Thymus (tissue), 11 donors: ENCODE measurements at regions not wholly inside any gene's neighbourhood (a gene's known extent, or its start where the extent isn't known, plus 50 kb on each side); places are given as distances from the start of the nearest gene placed in this dataset.

ENCODE experiments used
- DNase-seq, 9 donors: peaks; one replicate each; pipeline ENCODE4 v3.0.0-alpha.2; 2013; ENCODE audit warnings: low spot score in 9 of 9, low read depth in 6 of 9, missing footprints in 1 of 9
- H3K27ac ChIP-seq, 2 donors: one replicate each; pipeline ENCODE4 v1.5.1; 2013; ENCODE audit warnings: control low read depth in 1 of 2, low read depth in 1 of 2, low read length in 1 of 2, mild to moderate bottlenecking in 1 of 2, moderate library complexity in 1 of 2
- H3K27me3 ChIP-seq, 2 donors: one replicate each; pipeline ENCODE4 v1.5.1; 2013; ENCODE audit warnings: low read length in 1 of 2; ENCODE audit not compliant: control insufficient read depth in 2 of 2, insufficient read depth in 1 of 2
- H3K36me3 ChIP-seq, 2 donors: one replicate each; pipeline ENCODE4 v1.5.1; 2013; ENCODE audit warnings: low read length in 1 of 2, mild to moderate bottlenecking in 1 of 2, moderate library complexity in 1 of 2; ENCODE audit not compliant: control insufficient read depth in 2 of 2, insufficient read depth in 2 of 2
- H3K4me1 ChIP-seq, 2 donors: one replicate each; pipeline ENCODE4 v1.5.1; 2013; ENCODE audit warnings: low read length in 2 of 2; ENCODE audit not compliant: control insufficient read depth in 2 of 2, insufficient read depth in 2 of 2
- H3K4me3 ChIP-seq, 2 donors: one replicate each; pipeline ENCODE4 v1.5.1; 2013; ENCODE audit warnings: low read length in 2 of 2, control low read depth in 1 of 2, mild to moderate bottlenecking in 1 of 2
- H3K9me3 ChIP-seq, 2 donors: one replicate each; pipeline ENCODE4 v1.5.1; 2013; ENCODE audit warnings: low read length in 1 of 2, mild to moderate bottlenecking in 1 of 2; ENCODE audit not compliant: control insufficient read depth in 2 of 2, insufficient read depth in 1 of 2
- WGBS: extraction: QIAGEN DNeasy Blood & Tissue Kit; methylation state at CpG from one replicate; pipeline ENCODE4 v1.1.7; 2013; 5-methylcytosine and 5-hydroxymethylcytosine counted together
- donor health status: healthy.

- no peaks in the 10 kb centered on the region for H3K27me3 ChIP-seq
- H3K27ac ChIP-seq = no peak overlapping the region
- peaks cover 0 to 3% of the 10 kb centered on the region in 2 donors for H3K9me3 ChIP-seq
- 95% methylated on average over 3 of the region's 3 CpGs for WGBS
- no peak overlapping the region for H3K4me3 ChIP-seq
- H3K4me1 ChIP-seq = peaks cover 11 to 68% of the 10 kb centered on the region in 2 donors
- H3K36me3 ChIP-seq = no peaks in the 10 kb centered on the region
- no peak for DNase-seq
These were observed 61.8 kb upstream of the MED9 start for GRCh38 chr17:17415006-17415405.

- H3K36me3 ChIP-seq = no peaks in the 10 kb centered on the region
- H3K27ac ChIP-seq = peak overlapping the region; percentile 6 to 86
- 95% methylated on average over 2 of the region's 2 CpGs for WGBS
- H3K9me3 ChIP-seq = peaks cover 0 to 6% of the 10 kb centered on the region in 2 donors
- no peak overlapping the region for H3K4me3 ChIP-seq
- H3K4me1 ChIP-seq = peaks cover 11 to 63% of the 10 kb centered on the region in 2 donors
- DNase-seq = peak in 2 of 9 donors; percentile 54 to 80
- no peaks in the 10 kb centered on the region for H3K27me3 ChIP-seq
These were observed 60.8 kb upstream of the MED9 start for GRCh38 chr17:17416007-17416399.

- 80% methylated on average over 16 of the region's 16 CpGs for WGBS
- Histone ChIP-seq H3K4me1 (peaks cover 14 to 69% of the 10 kb centered on the region in 2 donors), H3K27ac (peak overlapping the region; percentile 58 to 86), H3K9me3 (peaks cover 0 to 10% of the 10 kb centered on the region in 2 donors), H3K36me3 (no peaks in the 10 kb centered on the region), H3K27me3 (no peaks in the 10 kb centered on the region), H3K4me3 (no peak overlapping the region)
- DNase-seq = peak in 2 of 9 donors; percentile 38 to 74
These were observed 60.1 kb upstream of the MED9 start for GRCh38 chr17:17416400-17417360.

GRCh38 chr17:17417718-17418181 lies 59.0 kb upstream of the MED9 start:
- Histone ChIP-seq H3K27me3 (no peaks in the 10 kb centered on the region), H3K4me3 (no peak overlapping the region), H3K27ac (no peak overlapping the region), H3K36me3 (no peaks in the 10 kb centered on the region), H3K9me3 (peaks cover 0 to 20% of the 10 kb centered on the region in 2 donors), H3K4me1 (peaks cover 14 to 71% of the 10 kb centered on the region in 2 donors)
- WGBS = 97% methylated on average over 5 of the region's 5 CpGs
- DNase-seq = no peak

- H3K4me1 ChIP-seq = peaks cover 14 to 64% of the 10 kb centered on the region in 2 donors
- no peaks in the 10 kb centered on the region for H3K36me3 ChIP-seq
- H3K4me3 ChIP-seq = no peak overlapping the region
- DNase-seq = no peak
- no peak overlapping the region for H3K27ac ChIP-seq
- H3K9me3 ChIP-seq = peaks cover 0 to 32% of the 10 kb centered on the region in 2 donors
- no peaks in the 10 kb centered on the region for H3K27me3 ChIP-seq
- 95% methylated on average over 2 of the region's 2 CpGs for WGBS
These were observed 57.6 kb upstream of the MED9 start for GRCh38 chr17:17419166-17419565.

DNA sequence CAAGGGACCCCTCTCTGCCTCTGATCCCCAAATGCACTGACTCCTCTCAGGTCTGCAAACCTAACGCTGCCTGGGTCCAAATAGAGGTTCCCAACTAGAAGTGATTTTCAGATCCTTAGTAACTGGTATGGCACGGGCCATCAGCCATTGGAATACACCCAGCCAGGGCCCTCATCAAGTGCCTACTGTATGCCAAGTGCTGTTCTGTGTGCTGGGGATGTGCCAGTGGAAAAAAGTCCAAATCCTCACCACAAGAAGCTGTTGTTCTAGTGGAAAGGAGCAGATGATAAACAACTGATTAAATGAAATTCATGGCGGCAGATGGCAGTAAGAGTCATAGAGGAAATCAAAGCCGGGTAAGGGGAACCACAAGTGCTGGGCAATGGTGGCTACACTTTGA lies 57.2 kb upstream of the MED9 start:
- WGBS = 99% methylated on average over 4 of the region's 4 CpGs
- no peak overlapping the region for H3K4me3 ChIP-seq
- no peak for DNase-seq

DNA sequence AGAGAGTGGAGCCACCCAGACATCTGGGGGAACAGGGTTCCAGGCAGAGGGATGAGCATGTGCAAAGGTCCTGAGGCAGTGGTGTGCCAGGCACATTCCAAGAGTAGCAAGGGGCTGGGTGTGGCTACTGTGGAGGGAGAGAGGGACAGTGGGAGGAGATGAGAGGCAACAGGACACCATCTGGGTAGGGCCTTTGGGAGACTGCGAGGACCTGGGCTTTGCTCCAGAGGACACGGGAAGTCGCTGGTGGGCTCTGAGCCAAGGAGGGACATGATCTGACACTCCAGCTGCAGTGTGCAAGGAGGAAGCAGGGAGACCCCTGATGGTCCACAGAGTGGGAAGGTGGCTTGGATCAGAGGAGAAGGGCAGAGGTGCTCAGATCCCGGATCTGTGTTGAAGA lies 56.7 kb upstream of the MED9 start:
- H3K4me3 ChIP-seq = no peak overlapping the region
- no peaks in the 10 kb centered on the region for H3K36me3 ChIP-seq
- peaks cover under 1 to 42% of the 10 kb centered on the region in 2 donors for H3K9me3 ChIP-seq
- H3K27me3 ChIP-seq = no peaks in the 10 kb centered on the region
- no peak overlapping the region for H3K27ac ChIP-seq
- DNase-seq = no peak
- peaks cover 14 to 57% of the 10 kb centered on the region in 2 donors for H3K4me1 ChIP-seq
- WGBS = 96% methylated on average over 4 of the region's 4 CpGs

More for the DNA sequence above, 57.2 kb upstream of the MED9 start:
- Histone ChIP-seq H3K9me3 (peaks cover 0 to 37% of the 10 kb centered on the region in 2 donors), H3K4me1 (peaks cover 14 to 59% of the 10 kb centered on the region in 2 donors), H3K27me3 (no peaks in the 10 kb centered on the region), H3K36me3 (no peaks in the 10 kb centered on the region), H3K27ac (no peak overlapping the region)

- Histone ChIP-seq H3K4me1 (peaks cover 14 to 52% of the 10 kb centered on the region in 2 donors), H3K27ac (no peak overlapping the region), H3K9me3 (peaks cover 2 to 48% of the 10 kb centered on the region in 2 donors), H3K4me3 (no peak overlapping the region), H3K27me3 (no peaks in the 10 kb centered on the region), H3K36me3 (no peaks in the 10 kb centered on the region)
- WGBS = 94% methylated on average over 16 of the region's 16 CpGs
- DNase-seq = no peak
These were observed 56.1 kb upstream of the MED9 start for GRCh38 chr17:17420561-17421269.
